Prostate gland (tissue), 2 donors: ENCODE measurements at regions not wholly inside any gene's neighbourhood (a gene's known extent, or its start where the extent isn't known, plus 50 kb on each side); places are given as distances from the start of the nearest gene placed in this dataset.

ENCODE experiments used
- CTCF ChIP-seq, 4 experiments: fragments of 200-600 bp in 2 of 4; fragments of 450-650 bp in 2 of 4; sonication (generic) in 2 of 4; IDR thresholded peaks; 1 replicate in 3 of 4; 2 replicates in 1 of 4; pipeline ENCODE4 v1.5.1; 2016 to 2019; ENCODE audit warnings: antibody characterized with exemption in 4 of 4, mild to moderate bottlenecking in 2 of 4, moderate library complexity in 2 of 4
- POLR2A ChIP-seq: fragments of 450-650 bp; IDR thresholded peaks from one replicate; pipeline ENCODE4 v1.6.1; 2016; ENCODE audit warnings: antibody characterized with exemption, mild to moderate bottlenecking
- POLR2AphosphoS5 ChIP-seq: sonication (generic); formaldehyde crosslinking; IDR thresholded peaks from one replicate; pipeline ENCODE4 v1.6.1; 2017; ENCODE audit warnings: antibody characterized with exemption

GRCh38 chr4:163631288-163631687, 136.8 kb downstream of the TMA16 start:
- no peak for TF ChIP-seq CTCF (IDR thresholded peaks at IDR 0.05)
- TF ChIP-seq POLR2A: no peak
- no peak for TF ChIP-seq POLR2AphosphoS5
